ENCODE measurements at regions not wholly inside any gene's neighbourhood (a gene's known extent, or its start where the extent isn't known, plus 50 kb on each side); places are given as distances from the start of the nearest gene placed in this dataset.

DNA sequence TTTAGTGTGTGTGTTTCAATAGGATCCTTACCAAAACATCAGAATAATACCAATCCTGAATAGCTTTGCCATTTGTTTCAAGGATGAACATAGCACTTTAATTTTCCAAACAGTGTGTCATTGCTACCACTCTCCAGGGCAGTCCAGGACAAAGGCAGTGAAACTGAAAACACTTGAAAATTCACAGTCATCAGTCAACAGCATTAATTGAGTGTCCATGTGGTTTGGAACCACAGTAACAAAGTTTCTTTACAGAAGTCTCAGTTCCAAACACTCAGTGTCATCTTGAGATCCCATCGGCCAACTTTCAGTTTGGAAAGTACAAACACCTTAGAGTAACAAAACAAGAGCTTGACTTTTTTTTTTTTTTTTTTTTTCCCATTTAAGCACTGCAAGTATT is 228.4 kb upstream of the SOX5 start:
- ATAC-seq (no peak), DNase-seq (ENCODE audit: low spot score) (no peak)
- H3K27me3 Mint-ChIP-seq = no peaks in the 10 kb centered on the region
- H3K4me1 Mint-ChIP-seq (ENCODE audit: low read depth in 2 of 2) = no peaks in the 10 kb centered on the region
- no peak overlapping the region for H3K27ac Mint-ChIP-seq
- H3K36me3 Mint-ChIP-seq = no peaks in the 10 kb centered on the region
- peaks cover 7% of the 10 kb centered on the region for H3K9me3 Mint-ChIP-seq
- H3K4me3 Mint-ChIP-seq = no peak overlapping the region

DNA sequence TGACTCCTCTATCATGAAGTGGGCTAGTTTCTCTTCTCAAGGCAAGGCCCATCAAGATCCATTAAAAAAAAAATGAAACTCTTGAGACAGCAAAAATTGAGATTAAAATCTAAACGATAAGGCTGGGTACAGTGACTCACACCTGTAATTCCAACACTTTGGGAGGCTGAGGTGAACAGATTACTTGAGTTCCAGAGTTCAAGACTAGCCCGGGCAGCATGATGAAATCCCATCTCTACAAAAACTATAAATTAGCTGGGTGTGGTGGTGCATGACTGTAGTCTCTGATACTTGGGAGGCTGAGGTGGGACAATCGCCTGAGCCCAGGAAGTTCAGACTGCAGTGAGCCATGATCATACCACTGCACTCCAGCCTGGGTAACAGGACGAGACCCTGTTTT is 226.5 kb upstream of the SOX5 start:
- DNase-seq (ENCODE audit: low spot score) (no peak), ATAC-seq (no peak)
- H3K4me1 Mint-ChIP-seq (ENCODE audit: low read depth in 2 of 2) = peaks cover 0 to 3% of the 10 kb centered on the region in 2 donors
- peaks cover 3% of the 10 kb centered on the region for H3K9me3 Mint-ChIP-seq
- H3K36me3 Mint-ChIP-seq = no peaks in the 10 kb centered on the region
- H3K4me3 Mint-ChIP-seq = no peak overlapping the region
- H3K27ac Mint-ChIP-seq = no peak overlapping the region
- H3K27me3 Mint-ChIP-seq = no peaks in the 10 kb centered on the region

- Mint-ChIP-seq H3K27me3 (no peaks in the 10 kb centered on the region), H3K27ac (no peak overlapping the region), H3K9me3 (peaks cover 3% of the 10 kb centered on the region), H3K4me3 (no peak overlapping the region), H3K4me1 (ENCODE audit: low read depth in 2 of 2) (peaks cover 0 to 3% of the 10 kb centered on the region in 2 donors), H3K36me3 (no peaks in the 10 kb centered on the region)
- DNase-seq (ENCODE audit: low spot score) (no peak), ATAC-seq (no peak)
Observed at GRCh38 chr12:24175284-24175683, 225.8 kb upstream of the SOX5 start.

- peaks cover 0 to 3% of the 10 kb centered on the region in 2 donors for H3K4me1 Mint-ChIP-seq (ENCODE audit: low read depth in 2 of 2)
- H3K36me3 Mint-ChIP-seq = no peaks in the 10 kb centered on the region
- H3K9me3 Mint-ChIP-seq = peaks cover 3% of the 10 kb centered on the region
- ATAC-seq (no peak), DNase-seq (ENCODE audit: low spot score) (no peak)
- no peak overlapping the region for H3K27ac Mint-ChIP-seq
- H3K27me3 Mint-ChIP-seq = no peaks in the 10 kb centered on the region
- H3K4me3 Mint-ChIP-seq = no peak overlapping the region
Observed at GRCh38 chr12:24173067-24173466, 223.6 kb upstream of the SOX5 start.

- Mint-ChIP-seq H3K27ac (no peak overlapping the region), H3K27me3 (no peaks in the 10 kb centered on the region), H3K4me3 (no peak overlapping the region), H3K9me3 (peaks cover 3% of the 10 kb centered on the region), H3K4me1 (ENCODE audit: low read depth in 2 of 2) (peaks cover 0 to 3% of the 10 kb centered on the region in 2 donors), H3K36me3 (no peaks in the 10 kb centered on the region)
- ATAC-seq (no peak), DNase-seq (ENCODE audit: low spot score) (no peak)
Observed at GRCh38 chr12:24172773-24173066, 223.2 kb upstream of the SOX5 start.

DNA sequence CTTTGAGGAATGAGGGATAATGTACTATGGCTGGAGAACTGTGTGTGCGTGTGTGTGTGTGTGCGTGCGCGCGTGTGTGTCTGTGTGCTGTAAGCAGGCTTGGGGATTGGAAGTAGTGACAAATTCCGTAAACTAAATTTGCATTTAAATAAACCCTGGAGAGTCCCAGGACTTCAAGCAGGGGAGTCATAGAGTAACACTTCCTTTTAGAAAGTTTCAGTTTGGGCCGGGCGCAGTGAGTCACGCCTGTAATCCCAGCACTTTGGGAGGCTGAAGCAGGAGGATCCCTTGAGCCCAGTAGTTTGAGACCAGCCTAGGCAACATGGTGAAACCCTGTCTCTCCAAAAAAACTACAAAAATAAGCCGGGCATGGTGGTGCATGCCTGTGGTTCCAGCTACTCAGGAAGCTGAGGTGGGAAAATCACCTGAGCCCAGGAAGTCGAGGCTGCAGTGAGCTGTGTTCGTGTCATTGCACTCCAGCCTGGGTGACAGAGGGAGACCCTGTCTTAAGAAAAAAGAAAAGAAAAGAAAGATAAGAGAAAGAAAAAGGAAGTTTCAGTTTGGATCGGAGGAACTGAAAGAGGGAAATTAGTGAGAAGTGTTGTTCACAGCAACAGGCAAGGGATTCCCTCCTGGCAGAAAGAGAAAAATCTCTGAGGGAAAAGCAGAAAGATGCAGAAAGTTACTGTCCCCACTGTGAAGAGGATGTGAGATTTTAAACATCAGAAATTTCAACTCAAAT is 222.7 kb upstream of the SOX5 start:
- DNase-seq (ENCODE audit: low spot score) = no peak
- no peak overlapping the region for H3K27ac Mint-ChIP-seq
- H3K4me1 Mint-ChIP-seq (ENCODE audit: low read depth in 2 of 2) = peaks cover 0 to 3% of the 10 kb centered on the region in 2 donors
- H3K4me3 Mint-ChIP-seq = no peak overlapping the region
- H3K9me3 Mint-ChIP-seq = peaks cover 5% of the 10 kb centered on the region
- no peaks in the 10 kb centered on the region for H3K27me3 Mint-ChIP-seq
- no peaks in the 10 kb centered on the region for H3K36me3 Mint-ChIP-seq
- ATAC-seq = no peak

DNA sequence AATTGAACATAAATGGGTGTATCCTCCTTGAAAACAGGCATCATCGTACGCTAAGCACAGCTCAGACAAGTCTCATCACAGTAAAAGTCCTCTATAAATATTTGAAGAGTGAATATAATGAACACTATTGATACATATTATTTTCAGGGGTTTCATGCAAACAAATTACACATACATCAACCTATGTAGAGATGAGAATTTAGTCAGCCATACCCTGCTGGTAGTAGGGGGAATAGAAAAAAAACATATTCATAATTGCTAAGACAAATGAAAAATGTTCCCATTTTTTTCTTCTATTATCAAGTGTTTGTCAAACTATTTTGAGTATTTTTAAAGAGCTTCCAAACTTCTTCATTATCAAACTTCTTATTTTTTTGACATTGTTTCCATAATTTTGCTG is 205.6 kb upstream of the SOX5 start:
- no peak for DNase-seq (ENCODE audit: low spot score)
- H3K36me3 Mint-ChIP-seq = no peaks in the 10 kb centered on the region
- no peak overlapping the region for H3K27ac Mint-ChIP-seq
- ATAC-seq = no peak
- peaks cover 14% of the 10 kb centered on the region for H3K9me3 Mint-ChIP-seq
- no peaks in the 10 kb centered on the region for H3K4me1 Mint-ChIP-seq (ENCODE audit: low read depth in 2 of 2)
- H3K27me3 Mint-ChIP-seq = no peaks in the 10 kb centered on the region
- H3K4me3 Mint-ChIP-seq = no peak overlapping the region

GRCh38 chr12:24153079-24153478 is 203.6 kb upstream of the SOX5 start:
- ATAC-seq = no peak
- H3K9me3 Mint-ChIP-seq = peaks cover 14% of the 10 kb centered on the region
- H3K4me3 Mint-ChIP-seq = no peak overlapping the region
- no peak overlapping the region for H3K27ac Mint-ChIP-seq
- no peaks in the 10 kb centered on the region for H3K27me3 Mint-ChIP-seq
- no peaks in the 10 kb centered on the region for H3K4me1 Mint-ChIP-seq (ENCODE audit: low read depth in 2 of 2)
- H3K36me3 Mint-ChIP-seq = no peaks in the 10 kb centered on the region
- DNase-seq (ENCODE audit: low spot score) = no peak

DNA sequence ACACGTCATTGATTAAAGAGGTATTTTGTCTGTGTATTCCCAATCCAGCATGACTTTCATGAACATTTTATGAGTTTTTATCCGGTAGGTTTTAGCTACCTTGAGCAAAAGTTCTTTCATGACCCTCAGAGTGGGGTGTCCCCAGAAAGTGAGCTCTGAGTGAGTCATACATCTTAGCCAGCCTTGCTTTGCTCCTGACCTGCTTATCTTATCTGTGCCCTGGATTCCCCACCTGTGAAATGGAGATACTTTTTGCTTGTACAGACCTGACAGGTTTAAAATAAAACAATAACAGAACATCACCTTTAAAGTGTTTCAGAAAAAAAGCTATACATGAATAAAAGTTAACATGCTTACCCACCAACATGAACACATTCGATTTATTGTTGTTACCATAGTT is 202.8 kb upstream of the SOX5 start:
- no peaks in the 10 kb centered on the region for H3K27me3 Mint-ChIP-seq
- no peak overlapping the region for H3K4me3 Mint-ChIP-seq
- no peaks in the 10 kb centered on the region for H3K4me1 Mint-ChIP-seq (ENCODE audit: low read depth in 2 of 2)
- no peak for ATAC-seq
- no peaks in the 10 kb centered on the region for H3K36me3 Mint-ChIP-seq
- no peak for DNase-seq (ENCODE audit: low spot score)
- H3K9me3 Mint-ChIP-seq = peaks cover 14% of the 10 kb centered on the region
- no peak overlapping the region for H3K27ac Mint-ChIP-seq

- ATAC-seq (no peak), DNase-seq (ENCODE audit: low spot score) (no peak)
- Mint-ChIP-seq H3K4me1 (ENCODE audit: low read depth in 2 of 2) (no peaks in the 10 kb centered on the region), H3K9me3 (peaks cover 3% of the 10 kb centered on the region), H3K27ac (no peak overlapping the region), H3K4me3 (no peak overlapping the region), H3K36me3 (no peaks in the 10 kb centered on the region), H3K27me3 (no peaks in the 10 kb centered on the region)
Observed at GRCh38 chr12:24143928-24144327, 194.5 kb upstream of the SOX5 start.

DNA sequence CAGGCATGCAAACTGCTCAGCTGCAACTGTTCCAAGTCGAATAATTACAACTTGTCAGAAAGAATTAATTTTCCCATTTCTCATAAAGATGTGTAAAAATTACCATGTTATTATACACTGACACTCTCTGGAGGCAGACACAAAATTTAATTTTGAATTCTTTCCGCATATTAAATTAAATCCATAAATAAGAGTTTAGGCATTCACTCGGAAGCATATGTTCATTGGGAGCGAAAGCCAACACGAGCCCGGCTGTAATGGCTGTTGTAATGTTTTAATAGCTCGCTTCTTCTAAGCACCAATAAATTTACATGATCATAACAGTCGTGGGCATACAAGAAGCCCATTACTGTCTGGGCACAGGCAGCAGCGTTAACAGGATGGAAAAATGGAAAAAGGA is 189.6 kb upstream of the SOX5 start:
- DNase-seq (ENCODE audit: low spot score) = no peak
- Mint-ChIP-seq H3K27ac (no peak overlapping the region), H3K9me3 (peaks cover 3% of the 10 kb centered on the region), H3K4me1 (ENCODE audit: low read depth in 2 of 2) (no peaks in the 10 kb centered on the region), H3K36me3 (no peaks in the 10 kb centered on the region), H3K27me3 (no peaks in the 10 kb centered on the region), H3K4me3 (no peak overlapping the region)
- no peak for ATAC-seq

- Mint-ChIP-seq H3K4me1 (ENCODE audit: low read depth in 2 of 2) (no peaks in the 10 kb centered on the region), H3K36me3 (no peaks in the 10 kb centered on the region), H3K27ac (no peak overlapping the region), H3K4me3 (no peak overlapping the region), H3K27me3 (no peaks in the 10 kb centered on the region), H3K9me3 (no peaks in the 10 kb centered on the region)
- DNase-seq (ENCODE audit: low spot score) (no peak), ATAC-seq (no peak)
Observed at GRCh38 chr12:24138041-24138440, 188.6 kb upstream of the SOX5 start.

GRCh38 chr12:24135158-24135850 is 185.8 kb upstream of the SOX5 start:
- no peaks in the 10 kb centered on the region for H3K36me3 Mint-ChIP-seq

GRCh38 chr12:24134092-24134491 is 184.6 kb upstream of the SOX5 start:
- ATAC-seq (no peak), DNase-seq (ENCODE audit: low spot score) (no peak)
- Mint-ChIP-seq H3K27me3 (no peaks in the 10 kb centered on the region), H3K4me3 (no peak overlapping the region), H3K27ac (no peak overlapping the region), H3K9me3 (peaks cover 3% of the 10 kb centered on the region), H3K36me3 (no peaks in the 10 kb centered on the region), H3K4me1 (ENCODE audit: low read depth in 2 of 2) (no peaks in the 10 kb centered on the region)

More at GRCh38 chr12:24135158-24135850, 185.8 kb upstream of the SOX5 start:
- ATAC-seq = no peak
- Mint-ChIP-seq H3K27me3 (no peaks in the 10 kb centered on the region), H3K9me3 (peaks cover 3% of the 10 kb centered on the region), H3K4me1 (ENCODE audit: low read depth in 2 of 2) (no peaks in the 10 kb centered on the region), H3K27ac (no peak overlapping the region), H3K4me3 (no peak overlapping the region)
- DNase-seq (ENCODE audit: low spot score) = no peak

GRCh38 chr12:24133384-24133783 is 183.9 kb upstream of the SOX5 start:
- no peak overlapping the region for H3K27ac Mint-ChIP-seq
- no peaks in the 10 kb centered on the region for H3K4me1 Mint-ChIP-seq (ENCODE audit: low read depth in 2 of 2)
- DNase-seq (ENCODE audit: low spot score) (no peak), ATAC-seq (no peak)
- H3K9me3 Mint-ChIP-seq = peaks cover 3% of the 10 kb centered on the region
- H3K36me3 Mint-ChIP-seq = no peaks in the 10 kb centered on the region
- H3K4me3 Mint-ChIP-seq = no peak overlapping the region
- no peaks in the 10 kb centered on the region for H3K27me3 Mint-ChIP-seq

All from natural killer cell treated with Interleukin-12 subunit alpha and Interleukin-12 subunit beta and Interleukin-15 and Interleukin-18, amount 100 ng/mL, for 72 hours (primary cell).